Mesothelial cell of epicardium (in vitro differentiated cells): ENCODE measurements at regions not wholly inside any gene's neighbourhood (a gene's known extent, or its start where the extent isn't known, plus 50 kb on each side); places are given as distances from the start of the nearest gene placed in this dataset.
A peak's percentile ranks its signal among the peaks of the same experiment; 100 is the strongest.

Experiments
- DNase-seq, 2 experiments: peaks; one replicate each; pipeline ENCODE4 v3.0.0; 2021; ENCODE audit warnings: low spot score in 2 of 2; ENCODE audit not compliant: unreplicated experiment in 2 of 2
- H3K27ac Mint-ChIP-seq: 2 replicates; pipeline ENCODE4 v1.8.0; 2021; ENCODE audit warnings: mixed read lengths
- H3K27me3 Mint-ChIP-seq: 2 replicates; pipeline ENCODE4 v1.8.0; 2021; ENCODE audit warnings: low read depth, mixed read lengths
- H3K36me3 Mint-ChIP-seq: 2 replicates; pipeline ENCODE4 v1.8.0; 2021; ENCODE audit warnings: mixed read lengths
- H3K4me1 Mint-ChIP-seq: 2 replicates; pipeline ENCODE4 v1.8.0; 2021; ENCODE audit warnings: mixed read lengths
- H3K4me3 Mint-ChIP-seq: 2 replicates; pipeline ENCODE4 v1.8.0; 2021; ENCODE audit warnings: mild to moderate bottlenecking, moderate library complexity, mixed read lengths
- H3K9me3 Mint-ChIP-seq: 2 replicates; pipeline ENCODE4 v1.8.0; 2021; ENCODE audit warnings: mixed read lengths
- TF ChIP-seq, protein P1 (sequence below): fragments of 200-600 bp; sonication (generic); IDR thresholded peaks from one replicate; pipeline ENCODE4 v1.5.0; 2021; ENCODE audit warnings: antibody characterized with exemption; ENCODE audit not compliant: unreplicated experiment

DNA sequence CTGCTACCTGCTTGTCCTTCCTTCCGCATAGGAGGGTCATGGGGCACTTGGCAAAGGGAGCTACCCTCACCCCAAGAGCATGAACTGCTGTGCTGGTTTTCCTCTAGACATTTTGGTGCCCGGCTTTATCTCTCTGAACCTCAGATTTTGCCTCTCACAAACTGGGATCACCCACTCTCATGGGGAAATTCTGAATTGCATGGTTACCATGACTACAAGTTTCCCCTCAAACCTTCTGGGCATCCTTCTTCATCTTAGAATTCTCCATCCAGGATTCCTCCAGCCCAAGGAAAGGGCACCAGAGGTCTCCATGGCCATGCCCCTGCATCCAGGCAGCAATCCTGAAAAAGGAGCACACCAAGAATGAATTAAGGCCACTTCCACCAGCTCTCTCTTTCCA, 180.1 kb upstream of the NECTIN1 start:
- Mint-ChIP-seq H3K4me3 (no peak overlapping the region), H3K27ac (no peak overlapping the region), H3K4me1 (peaks cover 40% of the 10 kb centered on the region), H3K9me3 (peaks cover 1% of the 10 kb centered on the region), H3K27me3 (no peaks in the 10 kb centered on the region), H3K36me3 (no peaks in the 10 kb centered on the region)
- DNase-seq = no peak
- TF ChIP-seq, protein P1, sequence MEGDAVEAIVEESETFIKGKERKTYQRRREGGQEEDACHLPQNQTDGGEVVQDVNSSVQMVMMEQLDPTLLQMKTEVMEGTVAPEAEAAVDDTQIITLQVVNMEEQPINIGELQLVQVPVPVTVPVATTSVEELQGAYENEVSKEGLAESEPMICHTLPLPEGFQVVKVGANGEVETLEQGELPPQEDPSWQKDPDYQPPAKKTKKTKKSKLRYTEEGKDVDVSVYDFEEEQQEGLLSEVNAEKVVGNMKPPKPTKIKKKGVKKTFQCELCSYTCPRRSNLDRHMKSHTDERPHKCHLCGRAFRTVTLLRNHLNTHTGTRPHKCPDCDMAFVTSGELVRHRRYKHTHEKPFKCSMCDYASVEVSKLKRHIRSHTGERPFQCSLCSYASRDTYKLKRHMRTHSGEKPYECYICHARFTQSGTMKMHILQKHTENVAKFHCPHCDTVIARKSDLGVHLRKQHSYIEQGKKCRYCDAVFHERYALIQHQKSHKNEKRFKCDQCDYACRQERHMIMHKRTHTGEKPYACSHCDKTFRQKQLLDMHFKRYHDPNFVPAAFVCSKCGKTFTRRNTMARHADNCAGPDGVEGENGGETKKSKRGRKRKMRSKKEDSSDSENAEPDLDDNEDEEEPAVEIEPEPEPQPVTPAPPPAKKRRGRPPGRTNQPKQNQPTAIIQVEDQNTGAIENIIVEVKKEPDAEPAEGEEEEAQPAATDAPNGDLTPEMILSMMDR = no peak

DNA sequence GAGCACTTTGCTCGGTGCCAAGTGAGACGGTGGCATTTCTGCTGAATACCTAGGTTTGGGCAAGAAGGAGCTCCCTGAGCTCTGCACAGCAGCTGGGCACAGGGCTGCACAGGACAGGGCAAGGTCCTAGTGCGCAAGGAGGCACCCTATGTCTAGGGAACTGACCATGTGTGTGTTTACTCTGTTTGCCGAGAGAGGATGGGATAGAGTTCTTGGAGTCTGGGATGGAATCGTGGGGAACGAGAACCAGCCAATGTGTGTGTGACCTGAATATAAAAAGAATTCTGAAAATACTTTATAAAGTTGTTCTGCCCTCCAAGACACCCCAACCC, 179.5 kb upstream of the NECTIN1 start:
- no peak overlapping the region for H3K4me3 Mint-ChIP-seq
- peaks cover 40% of the 10 kb centered on the region for H3K4me1 Mint-ChIP-seq
- DNase-seq = no peak
- H3K27ac Mint-ChIP-seq = no peak overlapping the region
- no peaks in the 10 kb centered on the region for H3K27me3 Mint-ChIP-seq
- H3K9me3 Mint-ChIP-seq = no peaks in the 10 kb centered on the region
- TF ChIP-seq, protein P1 = no peak
- H3K36me3 Mint-ChIP-seq = no peaks in the 10 kb centered on the region

DNA sequence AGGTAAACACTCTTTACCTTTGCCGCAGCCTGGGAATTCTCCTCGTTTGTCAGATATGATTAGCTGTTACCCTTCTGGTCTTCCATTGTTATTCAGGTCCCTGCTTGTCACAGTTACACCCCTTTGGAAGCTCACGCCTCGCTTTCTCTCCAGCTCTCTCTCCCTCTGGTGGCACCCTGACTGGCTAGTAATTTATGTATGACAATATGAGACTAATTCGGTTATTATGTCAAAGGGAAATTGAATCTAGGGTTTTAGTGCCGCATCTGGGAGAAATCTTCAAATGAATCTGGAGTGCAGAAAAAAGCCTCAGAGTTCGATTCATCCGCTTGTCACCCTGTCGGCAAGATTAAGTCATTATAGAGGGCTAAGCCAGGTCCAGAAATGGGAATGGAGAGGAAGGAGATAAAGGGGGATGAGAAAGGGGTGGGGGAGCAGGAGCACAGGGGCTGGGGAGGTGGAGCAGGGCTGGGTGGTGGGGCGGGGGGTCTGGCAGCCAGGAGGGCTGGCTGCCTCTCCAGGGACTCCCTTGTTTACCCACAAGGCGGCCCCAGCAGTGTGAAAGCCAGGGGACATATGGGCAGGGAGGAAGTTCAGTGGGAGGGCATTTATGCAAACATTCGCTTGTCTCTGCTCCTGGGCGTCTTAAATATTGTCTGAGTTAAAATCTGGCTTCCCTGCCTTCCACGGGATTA, 179.0 kb upstream of the NECTIN1 start:
- TF ChIP-seq, protein P1 = no peak
- Mint-ChIP-seq H3K4me1 (peaks cover 40% of the 10 kb centered on the region), H3K27ac (peak overlapping the region; percentile 11), H3K9me3 (no peaks in the 10 kb centered on the region), H3K4me3 (no peak overlapping the region), H3K36me3 (no peaks in the 10 kb centered on the region), H3K27me3 (no peaks in the 10 kb centered on the region)
- DNase-seq = no peak

DNA sequence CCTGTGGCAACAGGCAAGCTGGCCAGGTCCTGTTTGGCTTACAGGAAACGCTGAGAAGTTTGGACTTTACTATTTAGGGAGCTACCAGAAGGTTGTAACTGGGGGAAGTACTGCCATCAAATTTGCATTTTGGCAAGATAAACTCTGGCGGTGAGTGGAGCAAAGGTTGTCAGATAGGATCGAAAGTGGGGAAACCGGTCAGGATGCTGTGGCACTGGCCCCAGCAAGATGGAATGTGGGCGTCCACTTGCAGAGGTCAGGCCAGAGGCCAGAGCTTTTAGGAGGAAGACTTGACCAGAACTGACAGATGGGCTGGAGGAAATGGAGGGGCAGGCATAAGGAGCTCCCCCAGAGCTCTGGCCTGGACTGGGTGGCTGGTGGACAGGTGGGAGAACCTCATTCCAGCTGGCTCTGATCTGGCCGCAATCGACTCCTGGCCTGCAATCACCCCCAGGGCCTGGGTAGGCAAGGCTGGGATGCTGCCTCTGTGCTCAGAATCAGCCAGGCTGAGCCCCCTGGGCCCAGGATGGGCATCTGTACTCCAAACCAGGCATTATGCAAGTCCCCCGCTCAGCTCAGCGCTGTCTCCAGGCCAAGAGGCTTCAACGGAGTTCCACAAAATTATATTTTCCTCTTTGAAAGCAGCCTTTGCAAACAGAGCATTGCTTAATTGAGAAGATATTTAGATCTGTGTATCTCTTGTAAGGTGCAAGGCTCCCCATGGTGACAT, 178.3 kb upstream of the NECTIN1 start:
- Mint-ChIP-seq H3K4me1 (peaks cover 40% of the 10 kb centered on the region), H3K27me3 (no peaks in the 10 kb centered on the region), H3K9me3 (no peaks in the 10 kb centered on the region), H3K27ac (peak overlapping the region; percentile 11), H3K4me3 (no peak overlapping the region), H3K36me3 (no peaks in the 10 kb centered on the region)
- DNase-seq = no peak
- TF ChIP-seq, protein P1 = no peak

DNA sequence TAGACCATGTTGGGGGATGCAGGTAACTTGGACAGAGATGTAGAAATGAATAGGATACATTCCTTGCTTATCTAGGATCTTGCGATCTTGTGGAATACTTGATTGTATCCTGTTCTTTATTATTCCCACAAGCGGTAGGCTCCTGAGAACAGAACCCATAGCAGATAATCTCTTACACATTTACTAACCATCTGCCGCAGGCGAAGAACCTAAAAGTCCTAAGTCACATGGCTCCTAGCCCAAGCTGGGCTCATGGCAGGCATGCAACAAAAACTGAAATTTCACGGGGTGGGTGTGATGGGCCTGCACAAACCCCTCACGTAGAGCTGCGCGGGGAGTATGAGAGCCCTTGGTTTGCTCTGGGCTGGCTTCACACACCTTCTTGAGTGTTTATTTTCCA, 177.4 kb upstream of the NECTIN1 start:
- peaks cover 40% of the 10 kb centered on the region for H3K4me1 Mint-ChIP-seq
- H3K9me3 Mint-ChIP-seq = no peaks in the 10 kb centered on the region
- H3K27me3 Mint-ChIP-seq = no peaks in the 10 kb centered on the region
- no peak overlapping the region for H3K27ac Mint-ChIP-seq
- TF ChIP-seq, protein P1 = no peak
- no peaks in the 10 kb centered on the region for H3K36me3 Mint-ChIP-seq
- no peak overlapping the region for H3K4me3 Mint-ChIP-seq
- no peak for DNase-seq
